8988T (cell line): ENCODE measurements at regions not wholly inside any gene's neighbourhood (a gene's known extent, or its start where the extent isn't known, plus 50 kb on each side); places are given as distances from the start of the nearest gene placed in this dataset.
"Not testable (repeated sequence)": the region's sequence is repeated elsewhere in the genome, so short reads cannot be mapped to it uniquely, and the experiment has no call there.

Source experiments
- DNase-seq: peaks from one replicate; pipeline ENCODE4 v3.0.0; 2011

- DNase-seq, result no peak
Measured at GRCh38 chr9:81058782-81059181, 630.6 kb downstream of the TLE1 start.

GRCh38 chr9:81053298-81054025, 635.9 kb downstream of the TLE1 start:
- DNase-seq, result no peak

DNA sequence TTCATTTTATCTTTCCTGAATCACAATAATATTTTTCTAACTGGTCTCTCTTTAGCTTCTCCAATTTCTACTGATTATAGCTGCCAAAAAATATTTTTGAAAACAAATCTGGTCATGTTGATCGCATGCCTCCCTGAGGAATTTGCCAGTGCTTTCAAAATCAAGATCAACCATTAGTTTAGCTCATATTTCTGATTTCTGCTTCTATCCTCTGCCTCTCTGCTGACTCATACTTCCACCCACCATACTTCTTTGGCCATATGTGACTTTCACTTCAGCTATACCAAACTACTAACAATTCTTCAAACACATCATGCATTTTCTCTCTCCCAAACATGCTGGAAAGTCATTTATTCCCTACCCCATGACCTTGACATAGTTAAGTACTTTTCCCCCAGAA, 636.5 kb downstream of the TLE1 start:
- DNase-seq, result no peak

DNA sequence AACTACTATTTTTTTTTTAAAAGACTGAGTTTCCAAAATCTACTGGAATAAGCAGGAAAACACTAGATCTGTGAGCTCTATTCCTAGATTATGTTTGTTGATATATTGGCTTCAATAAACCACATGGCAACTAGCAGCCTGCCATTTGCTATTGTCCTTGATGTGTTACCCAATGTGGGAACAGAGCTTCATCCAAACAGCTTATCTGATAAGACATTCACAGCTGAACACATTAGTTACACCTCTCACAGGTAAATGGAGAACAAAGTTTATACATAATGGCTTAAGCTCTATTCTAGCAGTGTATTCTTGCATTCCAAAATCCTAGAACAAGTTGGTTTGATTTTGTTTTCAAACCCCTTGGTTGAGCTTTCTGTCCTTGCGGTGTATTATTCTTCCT, 642.1 kb downstream of the TLE1 start:
- no peak for DNase-seq

DNA sequence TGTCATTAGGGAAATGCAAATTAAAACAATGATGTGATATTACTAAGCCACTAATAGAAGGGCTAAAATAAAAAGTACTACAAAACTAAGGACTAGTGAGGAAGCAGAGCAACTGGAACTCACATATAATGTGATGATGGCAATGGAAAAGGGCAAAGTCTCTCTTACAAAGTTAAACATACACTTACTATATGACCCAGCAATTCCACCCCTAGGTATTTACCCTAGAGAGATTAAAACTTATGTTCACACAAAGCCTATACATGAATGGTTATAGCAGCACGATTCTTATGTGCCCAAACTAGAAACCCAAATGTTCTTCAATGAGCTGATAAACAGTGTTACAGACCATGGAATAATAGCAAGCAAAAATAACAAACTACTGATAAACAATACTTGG, 643.7 kb downstream of the TLE1 start:
- no peak for DNase-seq

- no peak for DNase-seq
Measured at GRCh38 chr9:81037889-81038288, 651.5 kb downstream of the TLE1 start.

GRCh38 chr9:81035601-81036000, 653.7 kb downstream of the TLE1 start:
- DNase-seq, result no peak

DNA sequence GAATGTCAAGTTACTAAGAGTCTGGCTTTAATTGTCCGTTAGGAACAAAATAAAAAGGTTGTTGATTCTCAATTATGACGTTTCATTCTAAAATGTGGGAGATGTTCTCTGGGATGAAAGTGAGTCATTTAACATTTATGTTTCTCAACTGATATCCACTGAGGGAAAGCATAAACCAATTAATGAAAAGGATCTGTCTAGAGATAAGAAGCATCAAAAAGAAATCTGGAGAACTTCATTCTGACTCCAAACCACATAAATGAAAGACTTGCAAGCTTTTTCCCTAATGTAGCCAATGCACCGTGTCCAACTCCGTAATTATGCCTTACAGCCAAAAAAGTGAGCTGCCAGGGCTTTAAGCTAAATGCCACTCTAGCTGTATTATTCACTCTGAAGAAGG, 654.2 kb downstream of the TLE1 start:
- no peak for DNase-seq

DNA sequence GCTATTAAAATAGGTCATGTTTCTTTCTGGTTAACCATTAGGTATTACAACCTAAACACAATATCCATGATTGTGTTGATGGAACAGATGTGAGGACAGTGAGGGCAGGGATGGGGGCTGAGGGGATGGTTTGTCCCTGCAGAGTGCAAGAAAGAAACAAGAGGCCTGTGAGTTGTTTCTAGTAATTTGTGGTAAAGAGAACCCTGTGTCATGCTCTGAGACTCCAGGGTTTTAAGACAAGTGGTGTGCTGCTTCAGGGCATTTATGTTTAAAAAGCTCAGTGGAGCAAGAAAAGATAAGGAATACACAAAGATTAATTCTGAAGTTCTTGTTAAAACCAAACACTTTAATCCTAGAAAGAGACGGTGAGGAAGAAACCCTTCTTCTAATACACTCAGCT, 656.5 kb downstream of the TLE1 start:
- DNase-seq, result no peak

- no peak for DNase-seq
Measured at GRCh38 chr9:81032030-81032572, 657.2 kb downstream of the TLE1 start.

DNA sequence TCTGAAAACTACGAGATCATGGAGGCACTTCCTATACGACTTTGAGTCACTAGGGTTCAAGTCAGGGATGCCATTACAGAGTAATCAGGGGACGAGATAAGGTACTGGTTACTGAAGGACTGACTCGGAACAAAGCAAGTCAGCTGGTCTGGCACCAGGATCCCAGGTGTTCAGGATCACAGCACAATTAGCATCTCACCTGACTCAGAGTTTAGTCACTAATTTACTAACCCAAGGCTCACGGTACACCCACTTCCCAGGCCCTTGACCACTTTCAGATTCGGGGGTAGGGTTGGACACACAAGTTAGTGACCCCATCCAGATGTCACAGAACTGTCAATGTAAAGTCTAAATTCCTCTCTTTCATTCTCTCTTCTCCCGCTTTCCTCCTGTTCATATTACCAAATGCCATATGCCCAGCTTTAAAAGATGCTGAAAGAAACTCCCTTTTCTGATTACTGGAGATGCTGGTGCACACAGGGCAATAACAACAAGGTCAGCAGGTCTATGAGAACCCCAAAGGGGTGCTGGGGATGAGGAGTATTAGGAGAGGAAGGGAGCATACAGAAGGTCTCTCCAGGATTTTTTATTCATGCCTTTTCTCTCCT, 657.8 kb downstream of the TLE1 start:
- DNase-seq, result no peak

DNA sequence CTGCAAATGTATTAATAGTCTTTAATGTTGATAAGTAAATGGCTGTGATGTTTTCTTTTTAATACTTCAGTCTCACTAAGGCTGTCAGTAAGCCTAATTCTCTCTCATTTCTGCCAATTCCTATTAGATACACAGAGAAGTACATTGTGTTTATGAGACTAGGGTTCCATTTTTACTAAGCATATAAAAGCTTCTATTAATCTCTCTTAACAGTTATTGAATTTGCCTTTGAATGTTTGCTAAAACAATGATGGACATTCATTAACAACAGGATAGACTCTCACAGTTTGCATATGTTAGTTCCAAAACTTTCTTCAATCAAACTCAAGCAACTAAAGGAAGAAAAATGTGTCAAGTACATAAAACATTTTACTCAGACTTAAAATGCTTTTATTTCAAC, 659.3 kb downstream of the TLE1 start:
- DNase-seq, result no peak

- peak; percentile 37 for DNase-seq
Measured at GRCh38 chr9:81028504-81028903, 660.8 kb downstream of the TLE1 start.

DNA sequence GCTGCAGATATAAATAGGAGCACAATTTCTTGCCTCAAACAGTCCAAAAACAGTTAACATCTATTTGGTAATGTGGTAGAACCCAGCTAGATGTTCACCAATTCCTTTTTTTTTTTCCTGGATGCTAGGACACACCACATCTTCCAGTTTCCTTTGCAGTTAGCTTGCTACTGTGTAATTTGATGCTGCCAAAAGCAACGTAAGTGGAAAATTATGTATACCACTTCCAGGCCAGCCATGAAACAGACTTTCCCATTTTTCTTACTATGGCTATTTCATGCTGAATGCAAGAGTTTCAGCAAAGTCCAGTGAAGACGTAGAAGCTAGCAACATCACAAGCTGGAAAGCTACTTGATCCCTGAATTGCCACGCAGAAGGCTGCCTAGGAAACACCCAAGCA, 667.2 kb downstream of the TLE1 start:
- DNase-seq, result no peak

- DNase-seq, result not testable (repeated sequence)
Measured at GRCh38 chr9:81014945-81015344, 674.4 kb downstream of the TLE1 start.

DNA sequence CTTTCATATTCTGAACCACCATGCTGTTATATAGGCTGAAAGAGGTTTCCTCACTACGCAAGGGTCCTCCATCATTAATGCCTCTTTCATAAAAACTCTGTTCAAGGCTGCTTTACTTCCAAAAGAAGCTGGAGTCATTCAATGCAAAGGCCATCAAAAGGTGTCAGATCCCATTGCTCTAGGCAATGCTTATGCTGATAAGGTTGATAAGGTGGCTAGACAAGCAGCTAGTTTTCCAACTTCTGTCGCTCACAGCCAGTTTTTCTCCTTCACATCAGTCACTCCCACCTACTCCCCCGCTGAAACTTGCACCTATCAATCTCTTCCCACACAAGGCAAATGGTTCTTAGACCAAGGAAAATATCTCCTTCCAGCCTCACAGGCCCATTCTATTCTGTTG, 676.2 kb downstream of the TLE1 start:
- not testable (repeated sequence) for DNase-seq

DNA sequence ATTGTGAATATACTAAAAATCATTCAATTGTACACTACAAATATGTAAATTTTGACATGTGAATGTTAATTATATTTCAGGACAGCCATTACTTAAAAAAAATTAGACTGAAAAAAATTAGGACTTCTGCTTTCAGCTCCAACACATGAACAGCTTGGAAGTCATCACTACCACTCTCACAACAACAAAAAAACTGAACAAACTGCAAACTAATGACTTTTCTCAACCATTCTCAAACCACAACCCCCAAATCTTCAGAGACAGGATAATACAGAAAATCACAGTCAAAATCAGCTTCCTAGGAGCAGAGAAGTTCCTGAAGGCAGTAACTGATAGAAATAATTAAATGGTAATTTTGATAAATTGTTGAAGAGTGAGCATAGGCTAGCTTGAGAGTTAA, 686.4 kb downstream of the TLE1 start:
- DNase-seq, result no peak

- DNase-seq, result no peak
Measured at GRCh38 chr9:81002242-81002641, 687.1 kb downstream of the TLE1 start.

GRCh38 chr9:80995759-80996158, 693.6 kb downstream of the TLE1 start:
- DNase-seq, result no peak

GRCh38 chr9:80994892-80995291, 694.5 kb downstream of the TLE1 start:
- DNase-seq, result no peak

DNA sequence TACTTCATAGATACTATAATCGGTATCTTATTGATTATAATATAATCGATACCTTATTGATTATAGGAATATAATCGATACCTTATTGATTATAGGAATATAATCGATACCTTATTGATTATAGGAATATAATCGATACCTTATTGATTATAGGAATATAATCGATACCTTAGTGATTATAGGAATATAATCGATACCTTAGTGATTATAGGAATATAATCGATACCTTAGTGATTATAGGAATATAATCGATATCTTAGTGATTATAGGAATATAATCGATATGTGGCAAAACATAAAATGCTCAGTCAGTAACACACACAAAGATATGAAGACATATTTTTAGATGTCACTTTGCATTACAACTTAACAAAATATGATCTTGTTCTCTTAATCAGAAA, 703.8 kb downstream of the TLE1 start:
- DNase-seq, result not testable (repeated sequence)

GRCh38 chr9:80976403-80976802, 712.9 kb downstream of the TLE1 start:
- DNase-seq, result no peak

- not testable (repeated sequence) for DNase-seq
Measured at GRCh38 chr9:80970377-80970776, 719.0 kb downstream of the TLE1 start.

- no peak for DNase-seq
Measured at GRCh38 chr9:80968611-80969010, 720.7 kb downstream of the TLE1 start.

- DNase-seq, result no peak
Measured at GRCh38 chr9:80964914-80965313, 724.4 kb downstream of the TLE1 start.
